Mammary epithelial cell (primary cell): ENCODE measurements at regions not wholly inside any gene's neighbourhood (a gene's known extent, or its start where the extent isn't known, plus 50 kb on each side); places are given as distances from the start of the nearest gene placed in this dataset.

ENCODE experiments used
- EZH2 ChIP-seq: IDR thresholded peaks from 2 replicates; pipeline ENCODE4 v1.6.1; 2012; ENCODE audit warnings: low read length, inconsistent platforms, borderline replicate concordance
- TF ChIP-seq, protein P1 (sequence below), 2 donors: IDR thresholded peaks in 1 of 2; conservative IDR thresholded peaks in 1 of 2; 2 replicates each; pipeline ENCODE4 v1.5.1; 2011 to 2012; ENCODE audit warnings: inconsistent platforms in 2 of 2, low read length in 2 of 2, mild to moderate bottlenecking in 2 of 2, control low read depth in 1 of 2, low read depth in 1 of 2; ENCODE audit not compliant: insufficient read depth in 1 of 2; ENCODE audit errors: extremely low read depth in 1 of 2

- TF ChIP-seq, protein P1, sequence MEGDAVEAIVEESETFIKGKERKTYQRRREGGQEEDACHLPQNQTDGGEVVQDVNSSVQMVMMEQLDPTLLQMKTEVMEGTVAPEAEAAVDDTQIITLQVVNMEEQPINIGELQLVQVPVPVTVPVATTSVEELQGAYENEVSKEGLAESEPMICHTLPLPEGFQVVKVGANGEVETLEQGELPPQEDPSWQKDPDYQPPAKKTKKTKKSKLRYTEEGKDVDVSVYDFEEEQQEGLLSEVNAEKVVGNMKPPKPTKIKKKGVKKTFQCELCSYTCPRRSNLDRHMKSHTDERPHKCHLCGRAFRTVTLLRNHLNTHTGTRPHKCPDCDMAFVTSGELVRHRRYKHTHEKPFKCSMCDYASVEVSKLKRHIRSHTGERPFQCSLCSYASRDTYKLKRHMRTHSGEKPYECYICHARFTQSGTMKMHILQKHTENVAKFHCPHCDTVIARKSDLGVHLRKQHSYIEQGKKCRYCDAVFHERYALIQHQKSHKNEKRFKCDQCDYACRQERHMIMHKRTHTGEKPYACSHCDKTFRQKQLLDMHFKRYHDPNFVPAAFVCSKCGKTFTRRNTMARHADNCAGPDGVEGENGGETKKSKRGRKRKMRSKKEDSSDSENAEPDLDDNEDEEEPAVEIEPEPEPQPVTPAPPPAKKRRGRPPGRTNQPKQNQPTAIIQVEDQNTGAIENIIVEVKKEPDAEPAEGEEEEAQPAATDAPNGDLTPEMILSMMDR (conservative IDR thresholded peaks at IDR 0.05 in 1 of 2, IDR thresholded peaks at IDR 0.05 in 1 of 2; ENCODE audit: extremely low read depth in 1 of 2, insufficient read depth in 1 of 2, low read depth in 1 of 2, low read length in 2 of 2) = no peak
- no peak for TF ChIP-seq EZH2
These were observed 52.9 kb upstream of the WNT7A start for GRCh38 chr3:13932578-13933295.
